Chondrocyte (in vitro differentiated cells): ENCODE measurements at regions not wholly inside any gene's neighbourhood (a gene's known extent, or its start where the extent isn't known, plus 50 kb on each side); places are given as distances from the start of the nearest gene placed in this dataset.

ENCODE experiments used
- DNase-seq: peaks from one replicate; pipeline ENCODE4 v3.0.0; 2021; ENCODE audit warnings: mixed read lengths, low spot score
- H3K27ac Mint-ChIP-seq: one replicate; pipeline ENCODE4 v1.8.0; 2021; ENCODE audit warnings: mild to moderate bottlenecking, moderate library complexity, mixed read lengths; ENCODE audit not compliant: unreplicated experiment
- H3K27me3 Mint-ChIP-seq: 2 replicates; pipeline ENCODE4 v1.8.0; 2021; ENCODE audit warnings: low read depth, mixed read lengths
- H3K36me3 Mint-ChIP-seq: 2 replicates; pipeline ENCODE4 v1.8.0; 2021; ENCODE audit warnings: low read depth, mixed read lengths
- H3K4me1 Mint-ChIP-seq: 2 replicates; pipeline ENCODE4 v1.8.0; 2021; ENCODE audit warnings: low read depth, mild to moderate bottlenecking, mixed read lengths
- H3K4me3 Mint-ChIP-seq: one replicate; pipeline ENCODE4 v1.8.0; 2021; ENCODE audit warnings: mild to moderate bottlenecking, moderate library complexity, mixed read lengths; ENCODE audit not compliant: unreplicated experiment
- H3K9me3 Mint-ChIP-seq: 2 replicates; pipeline ENCODE4 v1.8.0; 2021; ENCODE audit warnings: low read depth, mixed read lengths
- CTCF ChIP-seq: fragments of 200-600 bp; sonication (generic); IDR thresholded peaks from 2 replicates; pipeline ENCODE4 v1.5.0; 2021; ENCODE audit warnings: antibody characterized with exemption, mild to moderate bottlenecking, moderate library complexity

GRCh38 chr21:15119486-15119885, 54.7 kb upstream of the NRIP1 start:
- H3K4me1 Mint-ChIP-seq: peaks cover 6% of the 10 kb centered on the region
- no peaks in the 10 kb centered on the region for H3K9me3 Mint-ChIP-seq
- no peak for TF ChIP-seq CTCF
- H3K4me3 Mint-ChIP-seq: no peak overlapping the region
- no peak for DNase-seq
- no peaks in the 10 kb centered on the region for H3K36me3 Mint-ChIP-seq
- no peak overlapping the region for H3K27ac Mint-ChIP-seq
- peaks cover 5% of the 10 kb centered on the region for H3K27me3 Mint-ChIP-seq

- no peak for DNase-seq
- no peaks in the 10 kb centered on the region for H3K9me3 Mint-ChIP-seq
- TF ChIP-seq CTCF: no peak
- H3K36me3 Mint-ChIP-seq: no peaks in the 10 kb centered on the region
- peaks cover 5% of the 10 kb centered on the region for H3K27me3 Mint-ChIP-seq
- no peak overlapping the region for H3K27ac Mint-ChIP-seq
- H3K4me3 Mint-ChIP-seq: no peak overlapping the region
- H3K4me1 Mint-ChIP-seq: peaks cover 6% of the 10 kb centered on the region
These were observed 56.4 kb upstream of the NRIP1 start for GRCh38 chr21:15121097-15121654.

- Mint-ChIP-seq H3K36me3 (no peaks in the 10 kb centered on the region), H3K4me1 (peaks cover 6% of the 10 kb centered on the region), H3K27ac (no peak overlapping the region), H3K27me3 (peaks cover 5% of the 10 kb centered on the region), H3K9me3 (no peaks in the 10 kb centered on the region), H3K4me3 (no peak overlapping the region)
- DNase-seq: no peak
- TF ChIP-seq CTCF: no peak
These were observed 56.9 kb upstream of the NRIP1 start for GRCh38 chr21:15121655-15122120.

- Mint-ChIP-seq H3K4me1 (peaks cover 6% of the 10 kb centered on the region), H3K27ac (no peak overlapping the region), H3K4me3 (no peak overlapping the region), H3K36me3 (no peaks in the 10 kb centered on the region), H3K27me3 (peaks cover 5% of the 10 kb centered on the region), H3K9me3 (no peaks in the 10 kb centered on the region)
- no peak for DNase-seq
- no peak for TF ChIP-seq CTCF
These were observed 57.4 kb upstream of the NRIP1 start for GRCh38 chr21:15122241-15122640.

GRCh38 chr21:15124731-15125130, 59.9 kb upstream of the NRIP1 start:
- Mint-ChIP-seq H3K27ac (no peak overlapping the region), H3K9me3 (no peaks in the 10 kb centered on the region), H3K4me3 (no peak overlapping the region), H3K36me3 (no peaks in the 10 kb centered on the region), H3K4me1 (peaks cover 6% of the 10 kb centered on the region), H3K27me3 (peaks cover 5% of the 10 kb centered on the region)
- DNase-seq: no peak
- TF ChIP-seq CTCF: no peak
